ENCODE measurements at regions not wholly inside any gene's neighbourhood (a gene's known extent, or its start where the extent isn't known, plus 50 kb on each side); places are given as distances from the start of the nearest gene placed in this dataset.

GRCh38 chr13:26878438-26878837, 117.9 kb upstream of the GPR12 start:
- Histone ChIP-seq H3K27me3 (ENCODE audit: control insufficient read depth in 2 of 2, insufficient read depth in 2 of 2, low read length in 2 of 2) (no peaks in the 10 kb centered on the region), H3K4me3 (replicated peaks in 1 of 3; ENCODE audit: low read depth in 2 of 3, low read length in 3 of 3) (no peak overlapping the region), H3K4me1 (ENCODE audit: control insufficient read depth in 1 of 2, insufficient read depth in 2 of 2, low read length in 2 of 2) (no peaks in the 10 kb centered on the region), H3K79me2 (ENCODE audit: insufficient read depth, low read length) (no peaks in the 10 kb centered on the region), H3K9ac (ENCODE audit: insufficient read depth, low read length, poor library complexity, severe bottlenecking) (no peak overlapping the region), H3K4me2 (replicated peaks; ENCODE audit: extremely low read depth, low read length, poor library complexity, severe bottlenecking) (no peak overlapping the region), H4K20me1 (ENCODE audit: insufficient read depth, low read length) (no peaks in the 10 kb centered on the region), H3K9me3 (replicated peaks in 1 of 2; ENCODE audit: control insufficient read depth in 1 of 2, insufficient read depth in 1 of 2, low read length in 2 of 2) (peaks cover 5 to 6% of the 10 kb centered on the region in 2 donors), H3K36me3 (replicated peaks in 1 of 2; ENCODE audit: control insufficient read depth in 1 of 2, insufficient read depth in 2 of 2, low read length in 2 of 2) (no peaks in the 10 kb centered on the region), H3K27ac (ENCODE audit: low read depth in 1 of 2, low read length in 2 of 2) (no peak overlapping the region), H2AFZ (ENCODE audit: insufficient read depth, low read depth, low read length, poor library complexity, severe bottlenecking) (no peak overlapping the region)
- Mint-ChIP-seq H3K36me3 (no peaks in the 10 kb centered on the region), H3K9me3 (peaks cover 7 to 19% (median 12%) of the 10 kb centered on the region in 7 donors), H3K4me1 (no peaks in the 10 kb centered on the region), H3K27ac (no peak overlapping the region), H3K27me3 (ENCODE audit: low read depth in 3 of 3) (peaks cover 0 to 8% (median 3%) of the 10 kb centered on the region in 3 donors), H3K4me3 (no peak overlapping the region)
- no peak for DNase-seq
- intact Hi-C loops (cut with micrococcal nuclease) = no loop called here
- WGBS (ENCODE audit: insufficient coverage) = no CpG with 5 or more reads among the region's 1 CpG
- TF ChIP-seq CTCF (IDR thresholded peaks at IDR 0.05) = no peak

- H3K9ac ChIP-seq (ENCODE audit: insufficient read depth, low read length, poor library complexity, severe bottlenecking) = no peak overlapping the region
- no peak overlapping the region for H3K27ac ChIP-seq (ENCODE audit: low read depth in 1 of 2, low read length in 2 of 2)
- no peaks in the 10 kb centered on the region for H3K4me1 ChIP-seq (ENCODE audit: control insufficient read depth in 1 of 2, insufficient read depth in 2 of 2, low read length in 2 of 2)
- Mint-ChIP-seq H3K27me3 (ENCODE audit: low read depth in 3 of 3) (peaks cover 0 to 6% (median 3%) of the 10 kb centered on the region in 3 donors), H3K36me3 (no peaks in the 10 kb centered on the region), H3K4me1 (no peaks in the 10 kb centered on the region), H3K9me3 (peaks cover 7 to 19% (median 12%) of the 10 kb centered on the region in 7 donors), H3K27ac (no peak overlapping the region), H3K4me3 (no peak overlapping the region)
- H3K9me3 ChIP-seq (replicated peaks in 1 of 2; ENCODE audit: control insufficient read depth in 1 of 2, insufficient read depth in 1 of 2, low read length in 2 of 2) = peaks cover 5 to 6% of the 10 kb centered on the region in 2 donors
- no peaks in the 10 kb centered on the region for H3K27me3 ChIP-seq (ENCODE audit: control insufficient read depth in 2 of 2, insufficient read depth in 2 of 2, low read length in 2 of 2)
- no peak overlapping the region for H3K4me3 ChIP-seq (replicated peaks in 1 of 3; ENCODE audit: low read depth in 2 of 3, low read length in 3 of 3)
- intact Hi-C loops (cut with micrococcal nuclease) = no loop called here
- H3K79me2 ChIP-seq (ENCODE audit: insufficient read depth, low read length) = no peaks in the 10 kb centered on the region
- H3K36me3 ChIP-seq (replicated peaks in 1 of 2; ENCODE audit: control insufficient read depth in 1 of 2, insufficient read depth in 2 of 2, low read length in 2 of 2) = no peaks in the 10 kb centered on the region
- H3K4me2 ChIP-seq (replicated peaks; ENCODE audit: extremely low read depth, low read length, poor library complexity, severe bottlenecking) = no peak overlapping the region
- no peak for DNase-seq
- WGBS (ENCODE audit: insufficient coverage) = 92% methylated on average over 2 of the region's 7 CpGs
- no peak overlapping the region for H2AFZ ChIP-seq (ENCODE audit: insufficient read depth, low read depth, low read length, poor library complexity, severe bottlenecking)
- H4K20me1 ChIP-seq (ENCODE audit: insufficient read depth, low read length) = no peaks in the 10 kb centered on the region
- TF ChIP-seq CTCF (IDR thresholded peaks at IDR 0.05) = no peak
These were observed 112.8 kb upstream of the GPR12 start for GRCh38 chr13:26873386-26873698.

Data from CD14-positive monocyte (primary cell).